Neural crest cell (in vitro differentiated cells): ENCODE measurements at regions not wholly inside any gene's neighbourhood (a gene's known extent, or its start where the extent isn't known, plus 50 kb on each side); places are given as distances from the start of the nearest gene placed in this dataset.
"Not testable (repeated sequence)": the region's sequence is repeated elsewhere in the genome, so short reads cannot be mapped to it uniquely, and the experiment has no call there.

Source experiments
- DNase-seq: peaks from one replicate; pipeline ENCODE4 v3.0.0; 2021; ENCODE audit warnings: low read depth, mixed read lengths, low spot score
- H3K27ac Mint-ChIP-seq: one replicate; pipeline ENCODE4 v1.8.0; 2021; ENCODE audit warnings: mild to moderate bottlenecking, mixed read lengths; ENCODE audit not compliant: unreplicated experiment
- H3K27me3 Mint-ChIP-seq: 2 replicates; pipeline ENCODE4 v1.8.0; 2021; ENCODE audit warnings: low read depth, mild to moderate bottlenecking, mixed read lengths
- H3K36me3 Mint-ChIP-seq: 2 replicates; pipeline ENCODE4 v1.8.0; 2021; ENCODE audit warnings: low read depth, mild to moderate bottlenecking, mixed read lengths
- H3K4me1 Mint-ChIP-seq: 2 replicates; pipeline ENCODE4 v1.8.0; 2021; ENCODE audit warnings: mixed read lengths
- H3K4me3 Mint-ChIP-seq: one replicate; pipeline ENCODE4 v1.8.0; 2021; ENCODE audit warnings: mild to moderate bottlenecking, mixed read lengths
- H3K9me3 Mint-ChIP-seq: 2 replicates; pipeline ENCODE4 v1.8.0; 2021; ENCODE audit warnings: mixed read lengths
- CTCF ChIP-seq: fragments of 200-600 bp; sonication (generic); conservative IDR thresholded peaks from 2 replicates; pipeline ENCODE4 v1.5.0; 2021; ENCODE audit warnings: antibody characterized with exemption, mild to moderate bottlenecking

GRCh38 chr6:15744818-15745402 is 82.1 kb upstream of the DTNBP1 start:
- no peak for TF ChIP-seq CTCF
- no peak overlapping the region for H3K4me3 Mint-ChIP-seq
- no peak overlapping the region for H3K27ac Mint-ChIP-seq
- peaks cover 7% of the 10 kb centered on the region for H3K9me3 Mint-ChIP-seq
- H3K36me3 Mint-ChIP-seq = peaks cover 2% of the 10 kb centered on the region
- no peaks in the 10 kb centered on the region for H3K27me3 Mint-ChIP-seq
- H3K4me1 Mint-ChIP-seq = no peaks in the 10 kb centered on the region
- no peak for DNase-seq

- DNase-seq, H3K36me3 Mint-ChIP-seq, H3K4me1 Mint-ChIP-seq, H3K4me3 Mint-ChIP-seq, H3K27me3 Mint-ChIP-seq, H3K27ac Mint-ChIP-seq: not testable (repeated sequence)
- peaks cover 11% of the 10 kb centered on the region for H3K9me3 Mint-ChIP-seq
Observed at GRCh38 chr6:15742013-15742412, 79.2 kb upstream of the DTNBP1 start.

- Mint-ChIP-seq H3K4me3 (no peak overlapping the region), H3K4me1 (peaks cover 5% of the 10 kb centered on the region), H3K36me3 (peaks cover 2% of the 10 kb centered on the region), H3K27me3 (no peaks in the 10 kb centered on the region), H3K27ac (no peak overlapping the region), H3K9me3 (peaks cover 11% of the 10 kb centered on the region)
- no peak for DNase-seq
- TF ChIP-seq CTCF = no peak
Observed at GRCh38 chr6:15741405-15741804, 78.6 kb upstream of the DTNBP1 start.

- DNase-seq = no peak
- peaks cover 5% of the 10 kb centered on the region for H3K4me1 Mint-ChIP-seq
- peaks cover 11% of the 10 kb centered on the region for H3K9me3 Mint-ChIP-seq
- no peak for TF ChIP-seq CTCF
- H3K4me3 Mint-ChIP-seq = no peak overlapping the region
- H3K27ac Mint-ChIP-seq = no peak overlapping the region
- peaks cover 3% of the 10 kb centered on the region for H3K27me3 Mint-ChIP-seq
- H3K36me3 Mint-ChIP-seq = peaks cover 2% of the 10 kb centered on the region
Observed at GRCh38 chr6:15739867-15740266, 77.0 kb upstream of the DTNBP1 start.

GRCh38 chr6:15739353-15739752 is 76.5 kb upstream of the DTNBP1 start:
- peaks cover 5% of the 10 kb centered on the region for H3K4me1 Mint-ChIP-seq
- H3K9me3 Mint-ChIP-seq = peaks cover 11% of the 10 kb centered on the region
- no peak for DNase-seq
- H3K4me3 Mint-ChIP-seq = no peak overlapping the region
- no peak for TF ChIP-seq CTCF
- no peak overlapping the region for H3K27ac Mint-ChIP-seq
- peaks cover 2% of the 10 kb centered on the region for H3K36me3 Mint-ChIP-seq
- peaks cover 5% of the 10 kb centered on the region for H3K27me3 Mint-ChIP-seq

GRCh38 chr6:15738195-15738594 is 75.4 kb upstream of the DTNBP1 start:
- not testable (repeated sequence) for H3K4me3 Mint-ChIP-seq, DNase-seq, H3K36me3 Mint-ChIP-seq, H3K27ac Mint-ChIP-seq
- Mint-ChIP-seq H3K27me3 (peaks cover 11% of the 10 kb centered on the region), H3K4me1 (peaks cover 11% of the 10 kb centered on the region), H3K9me3 (peaks cover 11% of the 10 kb centered on the region)
